D721Med (cell line): ENCODE measurements at regions not wholly inside any gene's neighbourhood (a gene's known extent, or its start where the extent isn't known, plus 50 kb on each side); places are given as distances from the start of the nearest gene placed in this dataset.

Source experiments
- DNase-seq: peaks from one replicate; pipeline ENCODE4 v3.0.0; 2011; ENCODE audit warnings: low spot score; ENCODE audit not compliant: insufficient read length
- FAIRE-seq: peaks from 2 replicates; lab custom pipeline; 2011; peaks lifted over from hg19 to GRCh38; lab: Jason Lieb, UNC
- CTCF ChIP-seq: IDR thresholded peaks from 2 replicates; pipeline ENCODE4 v1.5.1; 2012; ENCODE audit warnings: mild to moderate bottlenecking, control low read depth; ENCODE audit not compliant: insufficient read depth; ENCODE audit errors: missing control alignments

GRCh38 chr3:13167829-13168228 lies 94.6 kb upstream of the IQSEC1 start:
- FAIRE-seq (no peak), DNase-seq (no peak)
- TF ChIP-seq CTCF = no peak

GRCh38 chr3:13167064-13167743 lies 94.0 kb upstream of the IQSEC1 start:
- TF ChIP-seq CTCF = no peak
- no peak for FAIRE-seq
- no peak for DNase-seq

GRCh38 chr3:13166243-13167063 lies 93.2 kb upstream of the IQSEC1 start:
- TF ChIP-seq CTCF = no peak
- FAIRE-seq = no peak
- no peak for DNase-seq

GRCh38 chr3:13165576-13165975 lies 92.3 kb upstream of the IQSEC1 start:
- no peak for TF ChIP-seq CTCF
- FAIRE-seq (no peak), DNase-seq (no peak)

- DNase-seq (no peak), FAIRE-seq (no peak)
- no peak for TF ChIP-seq CTCF
Measured at GRCh38 chr3:13164893-13165492, 91.8 kb upstream of the IQSEC1 start.

GRCh38 chr3:13163848-13164382 lies 90.7 kb upstream of the IQSEC1 start:
- TF ChIP-seq CTCF = no peak
- FAIRE-seq (no peak), DNase-seq (no peak)
